Activated CD4-positive, alpha-beta T cell treated with anti-CD3 and anti-CD28 coated beads, Interleukin-2, amount 10 ng/mL, durations not matched to agents 24 days and 14 days (primary cell): ENCODE measurements at regions not wholly inside any gene's neighbourhood (a gene's known extent, or its start where the extent isn't known, plus 50 kb on each side); places are given as distances from the start of the nearest gene placed in this dataset.
"Not testable (repeated sequence)": the region's sequence is repeated elsewhere in the genome, so short reads cannot be mapped to it uniquely, and the experiment has no call there.

Experiments used
- DNase-seq: peaks from one replicate; pipeline ENCODE4 v3.0.0; 2022
- H3K27ac Mint-ChIP-seq: one replicate; pipeline ENCODE4 v1.8.0; 2022; ENCODE audit warnings: mild to moderate bottlenecking, mixed read lengths
- H3K27me3 Mint-ChIP-seq: one replicate; pipeline ENCODE4 v1.8.0; 2022; ENCODE audit warnings: mixed read lengths
- H3K36me3 Mint-ChIP-seq: one replicate; pipeline ENCODE4 v1.8.0; 2022; ENCODE audit warnings: low read depth, mild to moderate bottlenecking, mixed read lengths
- H3K4me1 Mint-ChIP-seq: one replicate; pipeline ENCODE4 v1.8.0; 2021; ENCODE audit warnings: mixed read lengths
- H3K4me3 Mint-ChIP-seq: one replicate; pipeline ENCODE4 v1.8.0; 2022; ENCODE audit warnings: mild to moderate bottlenecking, moderate library complexity, mixed read lengths
- H3K9me3 Mint-ChIP-seq: one replicate; pipeline ENCODE4 v1.8.0; 2021; ENCODE audit warnings: mixed read lengths
- intact Hi-C: fragments of 100-400 bp; cut with micrococcal nuclease; formaldehyde crosslinking; loops from one replicate; pipeline ENCODE4 v1.15.1; 2023

GRCh38 chrX:13188731-13189309 lies 131.0 kb downstream of the ATXN3L start:
- Mint-ChIP-seq H3K9me3 (peaks cover 6% of the 10 kb centered on the region), H3K27ac (no peak overlapping the region), H3K4me1 (no peaks in the 10 kb centered on the region), H3K4me3 (no peak overlapping the region), H3K36me3 (no peaks in the 10 kb centered on the region), H3K27me3 (no peaks in the 10 kb centered on the region)
- intact Hi-C loops, result no loop called here
- DNase-seq, result no peak

- H3K27ac Mint-ChIP-seq, H3K4me3 Mint-ChIP-seq, intact Hi-C loops: not testable (repeated sequence)
Measured at GRCh38 chrX:13186643-13187042, 133.2 kb downstream of the ATXN3L start.

GRCh38 chrX:13180807-13181206 lies 136.4 kb upstream of the FAM9C start:
- DNase-seq, result no peak
- Mint-ChIP-seq H3K36me3 (peaks cover 2% of the 10 kb centered on the region), H3K27ac (no peak overlapping the region), H3K27me3 (no peaks in the 10 kb centered on the region), H3K4me3 (no peak overlapping the region), H3K9me3 (peaks cover 14% of the 10 kb centered on the region), H3K4me1 (peaks cover 4% of the 10 kb centered on the region)
- intact Hi-C loops, result no loop called here

More at GRCh38 chrX:13186643-13187042, 133.2 kb downstream of the ATXN3L start:
- not testable (repeated sequence) for H3K27me3 Mint-ChIP-seq, H3K9me3 Mint-ChIP-seq, H3K36me3 Mint-ChIP-seq, H3K4me1 Mint-ChIP-seq, DNase-seq

GRCh38 chrX:13179586-13179985 lies 135.2 kb upstream of the FAM9C start:
- H3K36me3 Mint-ChIP-seq, result peaks cover 2% of the 10 kb centered on the region
- no peak overlapping the region for H3K4me3 Mint-ChIP-seq
- intact Hi-C loops, result no loop called here

GRCh38 chrX:13179100-13179499 lies 134.7 kb upstream of the FAM9C start:
- H3K27ac Mint-ChIP-seq, result no peak overlapping the region
- peaks cover 4% of the 10 kb centered on the region for H3K4me1 Mint-ChIP-seq
- peaks cover 10% of the 10 kb centered on the region for H3K9me3 Mint-ChIP-seq
- no peak for DNase-seq
- intact Hi-C loops, result no loop called here
- H3K4me3 Mint-ChIP-seq, result no peak overlapping the region
- H3K27me3 Mint-ChIP-seq, result no peaks in the 10 kb centered on the region
- peaks cover 2% of the 10 kb centered on the region for H3K36me3 Mint-ChIP-seq

More at GRCh38 chrX:13179586-13179985, 135.2 kb upstream of the FAM9C start:
- no peak overlapping the region for H3K27ac Mint-ChIP-seq
- peaks cover 14% of the 10 kb centered on the region for H3K9me3 Mint-ChIP-seq
- H3K4me1 Mint-ChIP-seq, result peaks cover 4% of the 10 kb centered on the region
- no peaks in the 10 kb centered on the region for H3K27me3 Mint-ChIP-seq
- no peak for DNase-seq

GRCh38 chrX:13177921-13178566 lies 133.6 kb upstream of the FAM9C start:
- H3K27me3 Mint-ChIP-seq, result no peaks in the 10 kb centered on the region
- peaks cover 4% of the 10 kb centered on the region for H3K4me1 Mint-ChIP-seq
- H3K9me3 Mint-ChIP-seq, result peaks cover 8% of the 10 kb centered on the region
- intact Hi-C loops, result no loop called here
- no peak overlapping the region for H3K27ac Mint-ChIP-seq
- peaks cover 2% of the 10 kb centered on the region for H3K36me3 Mint-ChIP-seq
- no peak overlapping the region for H3K4me3 Mint-ChIP-seq
- peak; percentile 57 for DNase-seq

- intact Hi-C loops, result no loop called here
- H3K36me3 Mint-ChIP-seq, result no peaks in the 10 kb centered on the region
- H3K4me3 Mint-ChIP-seq, result no peak overlapping the region
- H3K27ac Mint-ChIP-seq, result no peak overlapping the region
- DNase-seq, result no peak
- no peaks in the 10 kb centered on the region for H3K27me3 Mint-ChIP-seq
- no peaks in the 10 kb centered on the region for H3K9me3 Mint-ChIP-seq
- H3K4me1 Mint-ChIP-seq, result no peaks in the 10 kb centered on the region
Measured at GRCh38 chrX:13175056-13175455, 130.6 kb upstream of the FAM9C start.

- intact Hi-C loops, result no loop called here
- Mint-ChIP-seq H3K27ac (no peak overlapping the region), H3K4me1 (peaks cover 18% of the 10 kb centered on the region), H3K27me3 (no peaks in the 10 kb centered on the region), H3K9me3 (peaks cover 8% of the 10 kb centered on the region), H3K36me3 (peaks cover 3% of the 10 kb centered on the region), H3K4me3 (no peak overlapping the region)
- DNase-seq, result no peak
Measured at GRCh38 chrX:13170966-13171558, 126.6 kb upstream of the FAM9C start.

GRCh38 chrX:13169684-13170083 lies 125.3 kb upstream of the FAM9C start:
- peaks cover 3% of the 10 kb centered on the region for H3K36me3 Mint-ChIP-seq
- H3K4me3 Mint-ChIP-seq, result no peak overlapping the region
- peaks cover 10% of the 10 kb centered on the region for H3K9me3 Mint-ChIP-seq
- peaks cover 19% of the 10 kb centered on the region for H3K4me1 Mint-ChIP-seq
- no peak for DNase-seq
- no peaks in the 10 kb centered on the region for H3K27me3 Mint-ChIP-seq
- H3K27ac Mint-ChIP-seq, result no peak overlapping the region
- intact Hi-C loops, result loop anchor here (2.0 to 5.0 kb wide), 5 partner anchors 42 to 222 kb away; no protein-coding TSS in a partner anchor

GRCh38 chrX:13168269-13168668 lies 123.8 kb upstream of the FAM9C start:
- peaks cover 19% of the 10 kb centered on the region for H3K4me1 Mint-ChIP-seq
- no peak for DNase-seq
- intact Hi-C loops, result loop anchor here (2.0 to 5.0 kb wide), 5 partner anchors 41 to 221 kb away; no protein-coding TSS in a partner anchor

GRCh38 chrX:13167481-13168231 lies 123.2 kb upstream of the FAM9C start:
- Mint-ChIP-seq H3K9me3 (peaks cover 10% of the 10 kb centered on the region), H3K4me1 (peaks cover 19% of the 10 kb centered on the region), H3K36me3 (peaks cover 3% of the 10 kb centered on the region), H3K4me3 (peak overlapping the region; percentile 56), H3K27ac (peak overlapping the region; percentile 79), H3K27me3 (no peaks in the 10 kb centered on the region)
- intact Hi-C loops, result loop anchor here (1.0 to 5.0 kb wide), 7 partner anchors 10 to 220 kb away; no protein-coding TSS in a partner anchor
- peak; percentile 62 for DNase-seq

More at GRCh38 chrX:13168269-13168668, 123.8 kb upstream of the FAM9C start:
- peak overlapping the region; percentile 79 for H3K27ac Mint-ChIP-seq
- H3K27me3 Mint-ChIP-seq, result no peaks in the 10 kb centered on the region
- H3K9me3 Mint-ChIP-seq, result peaks cover 10% of the 10 kb centered on the region
- H3K36me3 Mint-ChIP-seq, result peaks cover 3% of the 10 kb centered on the region
- H3K4me3 Mint-ChIP-seq, result peak overlapping the region; percentile 56

- H3K9me3 Mint-ChIP-seq, result peaks cover 13% of the 10 kb centered on the region
- no peaks in the 10 kb centered on the region for H3K27me3 Mint-ChIP-seq
- H3K4me3 Mint-ChIP-seq, result no peak overlapping the region
- peaks cover 5% of the 10 kb centered on the region for H3K36me3 Mint-ChIP-seq
- DNase-seq, result no peak
- intact Hi-C loops, result loop anchor here (5.0 kb wide), 4 partner anchors 38 to 218 kb away; no protein-coding TSS in a partner anchor
- H3K4me1 Mint-ChIP-seq, result peaks cover 23% of the 10 kb centered on the region
- peak overlapping the region; percentile 62 for H3K27ac Mint-ChIP-seq
Measured at GRCh38 chrX:13165266-13166189, 121.1 kb upstream of the FAM9C start.

GRCh38 chrX:13164611-13165010 lies 120.2 kb upstream of the FAM9C start:
- DNase-seq, result no peak
- H3K4me1 Mint-ChIP-seq, result peaks cover 23% of the 10 kb centered on the region

More at GRCh38 chrX:13164611-13165010, 120.2 kb upstream of the FAM9C start:
- Mint-ChIP-seq H3K27me3 (no peaks in the 10 kb centered on the region), H3K4me3 (no peak overlapping the region), H3K9me3 (peaks cover 13% of the 10 kb centered on the region), H3K36me3 (peaks cover 5% of the 10 kb centered on the region), H3K27ac (no peak overlapping the region)
- intact Hi-C loops, result loop anchor here (5.0 kb wide), 4 partner anchors 37 to 217 kb away; no protein-coding TSS in a partner anchor
